K562 (cell line): ENCODE measurements at regions not wholly inside any gene's neighbourhood (a gene's known extent, or its start where the extent isn't known, plus 50 kb on each side); places are given as distances from the start of the nearest gene placed in this dataset.

ENCODE experiments used
- ATAC-seq: fragments of 200-7000 bp; cut with Tn5 transposase; 3 replicates; pipeline ENCODE4 v1.9.1; 2020; ENCODE audit warnings: moderate library complexity
- BruUV-seq: library from RNA; stranded (reverse); fragments of 400-500 nt; replicated peaks from 2 replicates; lab custom pipeline; 2021; lab: Mats Ljungman, UMichigan
- CTCF ChIA-PET: fragments of 300-600 bp; formaldehyde crosslinking; extraction: SDS; loops from one replicate; lab custom pipeline; 2021; ENCODE audit warnings: low intra/inter-chr PET ratio; lab: Yijun Ruan, JAX
- POLR2A ChIA-PET: fragments of 300-600, 350-650 bp; sonication (Branson Sonifier 250); formaldehyde crosslinking; extraction: SDS; loops from one replicate; lab custom pipeline; 2021; ENCODE audit warnings: antibody characterized with exemption, inconsistent platforms; lab: Yijun Ruan, JAX
- DNase-seq, 4 experiments: peaks; one replicate each; pipeline versions ENCODE4 v3.0.0 to v3.0.0-alpha.2; 2011 to 2018; ENCODE audit warnings: low spot score in 3 of 4, mixed read lengths in 3 of 4; ENCODE audit errors: extremely low read depth in 1 of 4
- FAIRE-seq: peaks from 2 replicates; lab custom pipeline; 2011; peaks lifted over from hg19 to GRCh38; lab: Jason Lieb, UNC
- H2AFZ ChIP-seq: 2 replicates; pipeline ENCODE4 v1.6.0; 2011; ENCODE audit warnings: low read depth, low read length, control low read depth, inconsistent platforms
- H3K27ac ChIP-seq: fragments of 200-600 bp; 3 replicates; pipeline ENCODE4 v1.8.0; 2011; ENCODE audit warnings: low read depth, mild to moderate bottlenecking, control low read depth, inconsistent platforms, low read length, moderate library complexity, mixed read lengths; ENCODE audit errors: extremely low read depth
- H3K27me3 ChIP-seq, 2 experiments: fragments of 300-600 bp in 1 of 2; 2 replicates in 1 of 2; 3 replicates in 1 of 2; pipeline versions ENCODE4 v1.6.0 to v1.8.0; 2011; ENCODE audit warnings: inconsistent platforms in 2 of 2, low read length in 2 of 2, mild to moderate bottlenecking in 1 of 2, mixed read lengths in 1 of 2, moderate library complexity in 1 of 2; ENCODE audit not compliant: control insufficient read depth in 2 of 2, insufficient read depth in 2 of 2
- H3K36me3 ChIP-seq: fragments of 300-600 bp; 3 replicates; pipeline ENCODE4 v1.8.0; 2011; ENCODE audit warnings: mild to moderate bottlenecking, low read length, inconsistent platforms; ENCODE audit not compliant: control insufficient read depth, insufficient read depth
- H3K4me1 ChIP-seq, 2 experiments: fragments of 200-600 bp in 1 of 2; replicated peaks in 1 of 2; 2 replicates in 1 of 2; 3 replicates in 1 of 2; pipeline versions ENCODE4 v1.5.1 to v1.8.0; 2011; ENCODE audit warnings: inconsistent platforms in 2 of 2, low read length in 2 of 2, mild to moderate bottlenecking in 1 of 2, mixed read lengths in 1 of 2, moderate library complexity in 1 of 2; ENCODE audit not compliant: control insufficient read depth in 2 of 2, insufficient read depth in 2 of 2
- H3K4me2 ChIP-seq: 2 replicates; pipeline ENCODE4 v1.6.1; 2011; ENCODE audit warnings: low read length, control low read depth, inconsistent platforms, mixed read lengths; ENCODE audit not compliant: insufficient read depth
- H3K4me3 ChIP-seq: fragments of 200-600 bp; sonication (generic), shearing (Covaris generic); 2 replicates; pipeline ENCODE4 v1.5.1; 2016; ENCODE audit warnings: control low read depth, inconsistent platforms
- H3K79me2 ChIP-seq: fragments of 200-600 bp; 3 replicates; pipeline ENCODE4 v1.8.0; 2011; ENCODE audit warnings: low read length, inconsistent platforms; ENCODE audit not compliant: control insufficient read depth, insufficient read depth
- H3K9ac ChIP-seq, 2 experiments: 2 replicates each; pipeline versions ENCODE4 v1.6.0 to v1.6.1; 2011; ENCODE audit warnings: low read depth in 2 of 2, low read length in 2 of 2, control low read depth in 1 of 2, inconsistent platforms in 1 of 2, mild to moderate bottlenecking in 1 of 2, mixed read lengths in 1 of 2; ENCODE audit not compliant: insufficient read depth in 1 of 2
- H3K9me1 ChIP-seq: one replicate; pipeline ENCODE4 v1.6.0; 2011; ENCODE audit warnings: inconsistent platforms, mild to moderate bottlenecking, low read length, moderate library complexity; ENCODE audit not compliant: control insufficient read depth, insufficient read depth
- H3K9me3 ChIP-seq: replicated peaks from 2 replicates; pipeline ENCODE4 v1.5.1; 2011; ENCODE audit warnings: low read depth, low read length, inconsistent platforms; ENCODE audit not compliant: control insufficient read depth, insufficient read depth
- H4K20me1 ChIP-seq: replicated peaks from 2 replicates; pipeline ENCODE4 v1.6.1; 2011; ENCODE audit warnings: low read length, inconsistent platforms, mixed read lengths; ENCODE audit not compliant: control insufficient read depth, insufficient read depth
- ZNF12 ChIP-seq: sonication (generic); formaldehyde crosslinking; IDR thresholded peaks from 2 replicates; pipeline ENCODE4 v1.4.0; 2020; ENCODE audit warnings: mild to moderate bottlenecking, missing genetic modification reagents
- ZNF408 ChIP-seq: fragments of 250-450 bp; sonication (Bioruptor Pico); IDR thresholded peaks from 2 replicates; pipeline ENCODE4 v1.4.0; 2020; ENCODE audit warnings: low read depth, mild to moderate bottlenecking, moderate library complexity
- WGBS: fragments of 100-300 bp; shearing (Covaris generic); methylation state at CpG from one replicate; pipeline ENCODE4 v1.1.6; 2016; ENCODE audit warnings: low coverage, mixed read lengths; ENCODE audit not compliant: insufficient coverage; ENCODE audit errors: missing lambda C conversion rate; 5-methylcytosine and 5-hydroxymethylcytosine counted together
- in situ Hi-C: fragments of 300-500 bp; cut with MboI; formaldehyde crosslinking; loops from 4 replicates; pipeline ENCODE4 v1.15.0; 2018; ENCODE audit warnings: inconsistent platforms, mixed read lengths
- intact Hi-C: fragments of 100-400 bp; cut with micrococcal nuclease; formaldehyde crosslinking; loops from 2 replicates; pipeline ENCODE4 v1.14.2; 2022
- TF ChIP-seq, protein P1 (sequence below): IDR thresholded peaks from 3 replicates; pipeline ENCODE4 v1.6.1; 2011; ENCODE audit warnings: borderline replicate concordance, mild to moderate bottlenecking; ENCODE audit not compliant: insufficient read length, insufficient read depth

- in situ Hi-C loops: no loop called here
- Histone ChIP-seq H3K4me3 (no peak overlapping the region), H3K79me2 (no peaks in the 10 kb centered on the region), H3K4me2 (no peak overlapping the region), H4K20me1 (0 out of 2 replicates have a peak, but pooled peaks cover 3% of the 10 kb centered on the region), H3K36me3 (no peaks in the 10 kb centered on the region), H3K27me3 (peaks cover 6 to 41% of the 10 kb centered on the region in 2 experiments; a peak in 4 of 5 replicates), H3K27ac (no peak overlapping the region), H2AFZ (no peak overlapping the region), H3K9me3 (no peaks in the 10 kb centered on the region), H3K9ac (no peak overlapping the region), H3K4me1 (no peaks in the 10 kb centered on the region), H3K9me1 (no peaks in the 10 kb centered on the region)
- no TSS peak for BruUV-seq
- ATAC-seq: no peak
- CTCF ChIA-PET: no interaction called here
- 0% methylated on average over 1 of the region's 1 CpG for WGBS
- TF ChIP-seq ZNF12 (peak; percentile 89), ZNF408 (CRISPR knock-in tag) (no peak)
- intact Hi-C loops: no loop called here
- DNase-seq: no peak
- FAIRE-seq: no peak
- POLR2A ChIA-PET: interaction anchor here (1.3 kb wide), 1 partner anchor 9 kb away, joined by 4 read pairs; no protein-coding TSS in a partner anchor
Measured at GRCh38 chr17:36840796-36841195, 96.5 kb upstream of the LHX1 start.

DNA sequence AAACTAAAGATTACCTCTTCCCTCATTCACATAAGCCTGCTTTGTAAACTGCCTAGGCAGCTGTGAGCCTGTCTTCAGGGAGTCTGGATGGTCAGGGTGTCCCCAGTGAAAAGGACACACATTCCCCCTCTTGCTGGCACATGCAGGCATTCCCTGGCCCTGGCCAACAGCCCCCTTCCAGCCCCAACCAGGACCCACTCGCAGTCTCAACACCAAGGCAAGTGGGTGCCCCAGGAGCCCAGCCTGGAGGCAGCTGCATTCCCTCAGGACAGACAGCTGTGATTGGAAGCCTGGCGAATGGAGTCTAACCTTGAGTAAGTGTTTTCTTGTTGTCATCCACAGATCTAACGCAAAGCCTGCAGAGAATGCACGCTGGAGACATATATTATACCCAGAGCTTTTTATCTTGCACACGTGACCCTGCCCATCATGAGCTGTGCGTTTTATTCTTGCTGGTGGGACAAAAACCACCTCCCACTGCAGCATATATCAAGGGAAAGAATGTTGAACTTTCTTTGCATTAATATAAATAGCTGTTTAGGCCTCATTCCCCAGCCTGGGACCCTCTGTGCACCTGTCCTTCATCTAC lies 95.0 kb upstream of the LHX1 start:
- 0 out of 2 replicates have a peak, but pooled peaks cover 5% of the 10 kb centered on the region for H4K20me1 ChIP-seq
- no peaks in the 10 kb centered on the region for H3K36me3 ChIP-seq
- no peaks in the 10 kb centered on the region for H3K9me3 ChIP-seq
- ChIA-PET POLR2A (interaction anchor here (0.5 kb wide), 1 partner anchor 206 kb away, joined by 3 read pairs; no protein-coding TSS in a partner anchor), CTCF (no interaction called here)
- no peak for FAIRE-seq
- ATAC-seq: no peak
- H3K9ac ChIP-seq: no peak overlapping the region
- intact Hi-C loops (no loop called here), in situ Hi-C loops (no loop called here)
- H3K4me2 ChIP-seq: no peak overlapping the region
- TF ChIP-seq, protein P1, sequence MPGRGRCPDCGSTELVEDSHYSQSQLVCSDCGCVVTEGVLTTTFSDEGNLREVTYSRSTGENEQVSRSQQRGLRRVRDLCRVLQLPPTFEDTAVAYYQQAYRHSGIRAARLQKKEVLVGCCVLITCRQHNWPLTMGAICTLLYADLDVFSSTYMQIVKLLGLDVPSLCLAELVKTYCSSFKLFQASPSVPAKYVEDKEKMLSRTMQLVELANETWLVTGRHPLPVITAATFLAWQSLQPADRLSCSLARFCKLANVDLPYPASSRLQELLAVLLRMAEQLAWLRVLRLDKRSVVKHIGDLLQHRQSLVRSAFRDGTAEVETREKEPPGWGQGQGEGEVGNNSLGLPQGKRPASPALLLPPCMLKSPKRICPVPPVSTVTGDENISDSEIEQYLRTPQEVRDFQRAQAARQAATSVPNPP: no peak
- DNase-seq: no peak
- 1% methylated on average over 6 of the region's 6 CpGs for WGBS
- BruUV-seq: no TSS peak
- H3K9me1 ChIP-seq: no peaks in the 10 kb centered on the region
- H3K4me3 ChIP-seq: no peak overlapping the region
- H3K79me2 ChIP-seq: no peaks in the 10 kb centered on the region
- H3K4me1 ChIP-seq: no peaks in the 10 kb centered on the region
- no peak overlapping the region for H2AFZ ChIP-seq
- peaks cover 2 to 42% of the 10 kb centered on the region in 2 experiments; a peak in 4 of 5 replicates for H3K27me3 ChIP-seq
- H3K27ac ChIP-seq: no peak overlapping the region
